ENCODE measurements at regions not wholly inside any gene's neighbourhood (a gene's known extent, or its start where the extent isn't known, plus 50 kb on each side); places are given as distances from the start of the nearest gene placed in this dataset.

DNA sequence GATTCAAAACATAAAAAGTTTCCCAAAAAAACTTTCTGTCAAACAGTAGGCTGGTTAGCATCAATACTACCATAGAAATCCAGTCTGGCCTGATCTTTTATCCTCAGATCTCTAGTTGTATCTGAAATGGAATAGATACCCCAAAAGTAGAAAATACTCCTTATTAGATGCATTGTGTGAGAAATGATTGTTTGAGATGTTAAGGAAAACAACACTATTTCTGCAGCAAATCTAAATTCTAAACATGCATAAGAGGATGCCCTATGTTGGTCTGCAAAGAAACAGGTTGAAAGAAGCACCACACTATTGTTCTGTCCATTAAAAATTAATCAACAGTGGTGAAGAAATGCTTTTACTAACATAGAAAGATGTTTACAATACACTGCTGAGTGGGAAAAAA, 121.0 kb downstream of the NPY start:
- TF ChIP-seq CTCF (IDR thresholded peaks at IDR 0.05) (no peak), ZFX (IDR thresholded peaks at IDR 0.05; ENCODE audit: borderline replicate concordance) (no peak)
- no peak overlapping the region for H3K27ac ChIP-seq

GRCh38 chr7:24406053-24406788, 122.2 kb downstream of the NPY start:
- TF ChIP-seq ZFX (IDR thresholded peaks at IDR 0.05; ENCODE audit: borderline replicate concordance) = no peak
- no peak for TF ChIP-seq CTCF (IDR thresholded peaks at IDR 0.05)
- H3K27ac ChIP-seq = no peak overlapping the region

DNA sequence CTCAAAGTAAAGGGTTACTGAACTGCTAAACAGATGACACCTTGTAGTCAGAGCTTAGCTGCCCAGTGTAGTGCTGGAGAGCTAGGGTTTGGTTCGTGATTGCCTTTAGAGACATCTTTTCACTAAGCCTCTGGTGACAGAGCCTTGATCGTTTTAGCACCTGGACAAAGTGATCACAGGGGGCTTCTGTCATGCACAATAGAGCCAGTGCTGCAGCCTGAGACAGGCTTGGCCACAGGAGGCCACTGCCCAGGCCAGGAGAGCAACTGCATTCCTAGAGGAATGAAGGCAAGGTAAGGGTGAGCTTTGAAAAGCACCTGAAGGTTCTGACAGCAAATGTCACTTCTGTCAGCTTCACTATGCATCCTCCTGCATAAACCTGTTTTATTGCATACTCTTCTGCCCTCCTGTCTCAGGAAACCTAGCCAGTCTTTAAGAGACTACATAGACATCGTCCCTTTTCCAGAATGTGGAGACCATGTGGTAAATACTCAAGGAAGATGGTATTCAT, 122.9 kb downstream of the NPY start:
- TF ChIP-seq CTCF (IDR thresholded peaks at IDR 0.05) (no peak), ZFX (IDR thresholded peaks at IDR 0.05; ENCODE audit: borderline replicate concordance) (no peak)
- no peak overlapping the region for H3K27ac ChIP-seq

DNA sequence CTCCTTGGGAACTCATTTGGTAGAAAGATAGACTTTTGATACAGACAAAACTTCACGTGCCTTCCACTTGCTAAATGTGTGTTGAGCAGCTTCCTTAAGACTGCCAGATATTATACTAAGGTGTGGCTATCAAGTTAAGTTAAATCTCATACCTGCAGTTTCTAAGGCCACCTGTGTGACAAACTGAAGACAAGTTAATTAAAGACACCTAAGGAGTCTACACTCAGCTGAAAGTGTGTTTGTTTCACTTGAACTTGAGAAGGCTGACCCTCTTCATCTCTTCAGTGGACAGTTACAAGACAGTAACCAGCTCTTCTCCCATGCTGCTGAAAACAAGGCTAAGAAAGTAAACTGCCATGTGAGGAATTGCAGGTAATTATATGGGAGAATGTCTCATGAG, 124.0 kb downstream of the NPY start:
- no peak overlapping the region for H3K27ac ChIP-seq
- TF ChIP-seq CTCF (IDR thresholded peaks at IDR 0.05) (no peak), ZFX (IDR thresholded peaks at IDR 0.05; ENCODE audit: borderline replicate concordance) (no peak)

- H3K27ac ChIP-seq = no peak overlapping the region
- no peak for TF ChIP-seq CTCF (IDR thresholded peaks at IDR 0.05)
These were observed 124.9 kb downstream of the NPY start for GRCh38 chr7:24408798-24409430.

- no peak for TF ChIP-seq CTCF (IDR thresholded peaks at IDR 0.05)
- no peak for TF ChIP-seq ZFX (IDR thresholded peaks at IDR 0.05; ENCODE audit: borderline replicate concordance)
- H3K27ac ChIP-seq = no peak overlapping the region
These were observed 125.5 kb downstream of the NPY start for GRCh38 chr7:24409431-24410024.

- TF ChIP-seq ZFX (IDR thresholded peaks at IDR 0.05; ENCODE audit: borderline replicate concordance) = no peak
- TF ChIP-seq CTCF (IDR thresholded peaks at IDR 0.05) = no peak
- H3K27ac ChIP-seq = no peak overlapping the region
These were observed 127.2 kb downstream of the NPY start for GRCh38 chr7:24411226-24411625.

Measured in 22Rv1 (cell line).